ENCODE measurements at regions not wholly inside any gene's neighbourhood (a gene's known extent, or its start where the extent isn't known, plus 50 kb on each side); places are given as distances from the start of the nearest gene placed in this dataset.
"Not testable (repeated sequence)": the region's sequence is repeated elsewhere in the genome, so short reads cannot be mapped to it uniquely, and the experiment has no call there.

DNA sequence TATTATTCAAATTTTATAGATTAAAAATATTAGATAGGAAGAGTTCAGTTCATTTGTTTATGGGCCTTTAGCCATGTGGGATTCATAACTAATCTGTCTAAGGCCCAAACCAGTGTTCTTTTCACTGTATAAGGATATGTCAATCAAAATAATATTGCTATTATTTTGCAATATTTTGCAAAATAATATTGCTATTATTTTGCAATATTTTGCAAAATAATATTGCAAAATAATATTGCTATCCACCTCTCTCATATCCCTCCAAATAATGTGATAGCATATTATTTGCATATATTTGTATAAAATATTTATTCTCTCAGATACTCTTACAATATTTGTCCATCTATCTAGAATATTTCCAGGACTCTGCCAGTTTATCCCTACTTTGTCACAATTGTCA, 595.3 kb upstream of the PTCHD4 start:
- no peak for DNase-seq

DNA sequence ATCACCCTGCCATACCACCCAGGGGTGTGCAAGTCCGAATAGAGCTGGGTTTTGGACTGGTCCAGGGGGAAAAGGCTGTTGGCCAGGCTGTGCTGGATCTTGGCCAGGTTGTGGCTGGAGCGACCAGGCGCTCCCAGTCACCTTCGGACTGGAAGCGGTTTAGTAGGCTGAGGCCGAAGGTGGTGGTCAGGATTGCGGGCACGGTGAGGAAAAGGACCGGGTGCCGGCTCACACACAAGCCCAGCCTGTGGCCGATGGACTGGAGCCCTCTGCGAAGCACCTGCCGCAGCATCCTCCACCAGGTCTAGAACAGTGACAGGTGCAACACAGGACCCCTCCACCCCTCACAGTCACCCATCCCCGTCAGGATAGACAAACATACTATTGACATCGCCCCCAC, 590.6 kb upstream of the PTCHD4 start:
- DNase-seq: no peak

DNA sequence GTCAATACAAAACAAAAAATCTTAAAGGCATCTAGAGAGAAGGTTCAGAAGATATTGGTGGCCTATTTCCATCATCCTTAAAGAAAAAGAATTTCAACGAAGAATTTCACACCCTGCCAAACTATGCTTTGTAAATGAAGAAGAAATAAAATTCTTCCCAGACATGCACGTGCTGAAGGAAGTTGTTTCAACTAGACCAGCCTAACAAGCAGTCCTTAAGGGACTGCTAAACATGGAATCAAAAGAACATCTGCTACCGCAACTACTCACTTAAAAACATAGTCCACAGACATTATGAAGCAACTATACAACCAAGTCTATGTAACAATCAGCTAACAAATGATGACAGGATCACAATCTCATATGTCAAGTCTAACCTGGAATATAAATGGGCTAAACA, 584.9 kb upstream of the PTCHD4 start:
- DNase-seq: no peak

DNA sequence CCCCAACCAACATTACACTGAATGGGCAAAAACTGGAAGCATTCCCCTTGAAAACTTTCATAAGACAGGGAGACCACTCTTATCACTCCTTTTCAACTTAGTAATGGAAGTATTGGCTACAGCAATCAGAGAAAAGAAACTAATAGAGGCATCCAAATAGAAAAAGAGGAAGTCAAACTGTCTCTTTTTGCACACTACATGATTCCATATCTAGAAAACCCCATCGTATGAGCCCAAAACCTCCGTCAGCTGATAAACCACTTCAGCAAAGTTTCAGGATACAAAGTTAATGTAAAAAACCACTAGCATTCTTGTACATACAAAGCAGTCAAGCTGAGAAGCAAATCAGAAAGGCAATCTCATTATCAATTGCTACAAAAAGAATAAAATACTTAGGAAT, 580.4 kb upstream of the PTCHD4 start:
- no peak for DNase-seq

DNA sequence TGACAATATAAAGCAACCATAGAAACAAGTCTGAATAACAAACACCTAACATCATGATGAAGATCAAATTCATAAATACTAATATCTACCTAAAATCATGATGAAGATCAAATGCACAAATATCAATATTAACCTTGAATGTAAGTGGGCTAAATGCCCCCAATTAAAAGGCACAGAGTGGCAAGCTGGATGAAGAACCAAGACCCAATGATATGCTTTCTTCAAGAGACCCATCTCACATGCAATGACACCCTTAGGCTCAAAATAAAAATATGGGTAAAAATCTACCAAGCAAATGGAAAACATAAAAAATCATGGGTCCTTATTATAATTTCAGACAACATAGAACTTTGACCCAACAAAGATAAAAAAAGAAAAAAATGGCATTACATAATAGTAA, 578.5 kb upstream of the PTCHD4 start:
- DNase-seq: no peak

DNA sequence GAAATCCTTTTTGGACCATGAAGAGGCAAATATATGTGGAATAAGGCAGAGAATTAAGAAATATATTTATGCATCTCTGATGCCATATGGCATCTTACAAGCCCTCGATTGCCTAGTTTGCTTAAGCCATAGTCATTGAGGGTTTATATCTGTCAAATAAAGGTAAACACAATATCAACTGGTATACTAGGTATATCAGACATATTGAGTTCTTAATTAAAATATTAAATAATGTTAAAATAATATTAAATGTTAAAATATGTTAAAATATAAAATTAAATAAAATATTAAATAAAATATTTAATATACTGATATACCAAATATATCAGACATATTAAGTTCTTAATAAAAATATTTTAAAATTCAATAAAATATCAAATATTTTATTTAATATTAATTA, 567.4 kb upstream of the PTCHD4 start:
- no peak for DNase-seq

DNA sequence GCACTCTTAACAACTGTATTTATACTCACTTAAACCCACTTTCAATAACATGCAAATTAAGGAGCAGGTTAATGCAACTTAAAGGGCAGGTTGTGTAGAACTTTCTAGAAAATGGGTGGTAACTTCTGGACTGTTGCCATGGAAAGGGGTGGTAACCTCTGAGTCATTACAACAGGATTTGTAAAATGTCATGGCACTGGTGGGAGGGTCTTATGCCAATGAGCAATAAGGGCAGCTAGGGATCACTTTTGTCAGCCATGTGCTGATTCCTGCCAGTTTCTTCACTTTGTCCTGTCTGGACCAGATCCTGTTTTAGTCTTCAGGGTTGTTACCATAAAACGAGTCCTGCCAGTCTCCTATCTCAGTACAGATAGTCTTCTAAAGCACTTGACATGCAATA, 560.5 kb upstream of the PTCHD4 start:
- DNase-seq: no peak

DNA sequence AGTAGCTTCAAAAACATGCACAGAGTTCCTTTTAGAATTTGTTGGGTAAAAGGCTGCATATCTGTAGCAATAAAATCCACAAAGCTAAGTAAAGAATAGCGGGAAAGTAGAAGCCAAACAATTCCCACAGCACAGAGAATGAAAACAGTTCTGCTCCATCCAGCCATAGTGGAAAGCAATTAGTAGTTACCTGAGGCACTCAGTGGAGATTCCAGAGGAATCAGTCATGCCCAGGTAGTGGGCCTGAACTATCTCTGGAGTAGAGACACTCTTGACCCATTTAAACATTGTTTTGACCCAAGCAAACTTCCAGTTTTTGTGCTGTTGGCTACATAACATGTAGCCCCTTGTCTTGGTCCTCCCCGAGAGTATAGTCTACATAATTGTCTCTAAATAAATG, 559.5 kb upstream of the PTCHD4 start:
- no peak for DNase-seq

DNA sequence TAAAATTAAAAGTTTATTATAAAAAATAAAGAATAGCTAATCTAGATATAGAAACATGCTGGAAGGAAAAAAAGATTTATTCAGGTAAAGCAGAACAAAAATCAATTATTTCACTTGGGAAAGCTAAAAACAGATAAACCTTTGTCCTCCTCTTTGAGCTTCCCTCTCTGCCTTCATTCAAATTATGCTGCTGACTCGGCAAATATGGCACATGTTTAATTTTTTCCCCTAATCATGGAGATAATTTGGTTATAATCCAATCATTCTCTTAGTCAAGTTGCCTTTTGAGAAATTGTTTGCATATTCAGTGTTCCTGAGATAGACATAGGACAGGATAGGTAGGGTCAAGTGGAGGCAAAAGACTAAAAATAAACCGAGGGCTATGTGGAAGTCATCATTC, 556.8 kb upstream of the PTCHD4 start:
- no peak for DNase-seq

DNA sequence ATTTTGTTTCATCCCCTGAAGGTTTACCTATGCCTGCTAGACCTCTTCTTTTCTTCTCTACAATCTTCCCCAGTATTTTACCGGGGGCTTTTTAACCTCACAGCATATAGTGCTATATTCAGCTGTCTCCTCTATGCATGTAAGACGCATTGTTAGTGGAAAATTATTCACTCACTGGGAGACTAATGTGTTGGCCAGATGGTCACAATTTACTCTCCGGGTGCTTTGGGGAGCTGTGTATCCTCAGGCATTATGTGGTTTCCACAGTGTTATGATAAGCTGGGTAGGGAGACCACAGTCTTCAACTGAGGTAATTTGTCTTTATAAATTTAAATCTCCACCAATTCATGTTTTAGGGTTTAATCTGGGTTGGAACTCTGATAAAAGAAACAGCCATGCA, 553.8 kb upstream of the PTCHD4 start:
- DNase-seq: no peak

DNA sequence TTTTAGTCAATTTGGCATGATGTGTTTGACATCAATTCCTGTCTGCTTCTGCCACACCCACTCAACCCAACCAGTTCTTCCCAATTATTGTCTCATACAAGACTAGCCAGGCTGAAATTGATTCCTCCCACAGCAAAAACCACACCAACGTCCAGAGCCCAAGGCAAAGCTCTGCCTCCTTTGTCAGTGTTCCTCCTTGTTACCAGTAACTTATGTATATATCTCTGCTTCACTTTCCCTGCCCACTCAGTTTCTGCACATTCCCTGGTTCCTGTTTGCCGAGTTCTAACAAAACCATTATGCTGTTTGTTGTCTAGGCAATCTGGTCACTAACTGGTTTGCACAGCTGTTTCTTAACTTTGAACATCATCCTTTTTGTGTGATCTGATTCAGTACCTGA, 547.9 kb upstream of the PTCHD4 start:
- no peak for DNase-seq

DNA sequence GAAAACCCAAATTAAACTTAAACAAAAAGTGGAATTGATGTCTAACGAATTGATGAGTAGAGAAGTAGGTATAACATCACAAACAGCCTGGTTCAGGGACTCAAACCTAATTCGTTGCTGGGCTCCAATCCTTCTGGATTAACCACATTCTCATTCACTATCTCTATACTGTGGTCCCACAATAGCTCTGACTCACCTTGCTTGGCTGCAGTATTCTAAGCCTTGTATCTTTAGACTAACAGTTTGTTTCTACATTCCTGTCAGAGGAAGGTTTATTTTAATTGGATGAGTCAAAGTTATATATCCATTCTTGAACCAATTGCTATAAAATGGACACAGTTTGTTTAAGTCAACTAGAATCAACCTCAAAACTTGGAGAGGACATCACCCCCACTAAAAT, 530.5 kb upstream of the PTCHD4 start:
- no peak for DNase-seq

DNA sequence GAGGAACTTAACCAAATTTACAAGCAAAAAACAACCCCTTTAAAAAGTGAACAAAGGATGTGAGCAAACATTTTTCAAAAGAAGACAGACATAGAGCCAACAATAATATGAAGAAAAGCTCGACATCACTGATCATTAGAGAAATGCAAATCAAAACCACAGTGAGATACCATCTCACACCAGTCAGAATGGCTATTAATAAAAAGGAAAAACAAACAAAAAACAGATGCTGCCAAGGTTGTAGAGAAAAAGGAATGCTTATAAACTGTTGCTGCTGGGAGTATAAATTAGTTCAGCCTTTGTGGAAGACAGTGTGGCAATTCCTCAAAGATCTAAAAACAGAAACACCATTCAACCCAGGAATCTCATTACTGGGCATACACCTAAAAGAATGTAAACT, 527.8 kb upstream of the PTCHD4 start:
- not testable (repeated sequence) for DNase-seq

DNA sequence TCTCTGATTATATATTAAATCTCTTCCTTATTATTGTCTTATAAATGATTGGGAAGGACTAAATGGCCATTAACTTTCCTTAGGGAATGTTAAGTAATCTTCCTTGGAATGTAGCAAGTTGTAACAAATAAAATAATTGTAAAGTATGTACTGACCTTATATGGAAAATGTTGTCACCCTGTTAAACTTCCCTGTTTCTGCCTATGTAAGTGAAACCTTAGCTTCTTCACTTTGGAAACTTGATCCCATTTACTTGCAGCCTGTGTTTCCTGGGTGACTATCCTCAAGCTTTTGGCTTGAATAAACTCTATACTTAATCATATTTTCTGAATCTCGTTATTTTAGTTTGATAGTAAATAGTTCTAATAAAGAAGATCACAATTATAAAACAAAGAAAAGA, 519.5 kb upstream of the PTCHD4 start:
- DNase-seq: no peak

DNA sequence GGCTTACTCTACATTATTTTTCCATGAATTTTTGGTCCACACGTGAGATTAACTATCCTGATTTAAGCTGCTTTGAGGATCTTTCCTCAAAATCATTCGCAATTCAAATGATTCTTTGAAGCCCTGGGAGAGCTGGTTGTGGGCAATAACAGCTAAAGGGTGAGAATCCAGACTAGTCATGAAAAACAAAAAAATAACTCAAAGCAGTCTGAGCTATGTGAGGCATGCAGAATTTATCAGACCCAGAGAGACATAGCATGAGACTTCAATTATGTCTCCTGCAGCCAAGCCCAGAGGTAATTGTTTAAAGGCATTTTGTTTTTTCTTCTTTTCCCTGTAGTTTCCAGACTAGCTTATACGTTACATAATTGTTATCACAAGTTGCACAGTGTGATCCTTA, 517.3 kb upstream of the PTCHD4 start:
- DNase-seq: no peak

DNA sequence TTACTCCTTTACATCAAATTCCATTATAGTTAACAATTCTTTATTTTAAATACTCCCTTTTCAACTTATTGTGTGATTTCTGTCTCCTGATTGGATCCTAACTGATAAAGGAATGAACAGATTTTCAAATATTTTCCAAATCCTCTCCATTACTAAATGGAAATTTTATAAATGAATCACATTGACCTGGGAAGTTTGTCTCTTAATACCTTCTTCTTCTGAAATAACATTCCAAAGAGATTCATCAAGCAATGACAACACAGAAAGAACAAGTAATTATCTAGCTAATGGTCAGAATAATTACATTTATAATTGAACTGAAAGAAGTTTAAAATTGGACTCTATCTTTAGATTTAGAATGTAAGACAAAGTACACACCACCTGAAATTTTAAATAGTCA, 515.4 kb upstream of the PTCHD4 start:
- no peak for DNase-seq

DNA sequence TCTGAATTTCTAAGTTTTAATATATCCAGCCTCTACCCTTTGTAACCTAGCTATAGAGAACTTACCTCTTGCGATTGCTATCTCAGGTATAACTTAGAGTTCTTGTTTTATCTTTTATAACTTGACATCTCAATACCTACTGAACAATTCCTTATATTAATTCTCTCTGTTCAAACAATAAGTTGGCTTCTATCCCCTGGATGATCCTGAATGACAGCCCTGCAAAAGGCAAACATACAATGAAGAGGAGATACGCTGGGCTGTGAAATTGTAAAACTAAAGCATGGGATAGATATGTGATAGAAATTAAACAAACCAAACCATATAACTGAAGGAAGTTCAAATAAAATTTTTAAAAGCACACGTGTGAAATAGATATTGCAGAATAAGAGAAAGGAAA, 513.6 kb upstream of the PTCHD4 start:
- DNase-seq: no peak

DNA sequence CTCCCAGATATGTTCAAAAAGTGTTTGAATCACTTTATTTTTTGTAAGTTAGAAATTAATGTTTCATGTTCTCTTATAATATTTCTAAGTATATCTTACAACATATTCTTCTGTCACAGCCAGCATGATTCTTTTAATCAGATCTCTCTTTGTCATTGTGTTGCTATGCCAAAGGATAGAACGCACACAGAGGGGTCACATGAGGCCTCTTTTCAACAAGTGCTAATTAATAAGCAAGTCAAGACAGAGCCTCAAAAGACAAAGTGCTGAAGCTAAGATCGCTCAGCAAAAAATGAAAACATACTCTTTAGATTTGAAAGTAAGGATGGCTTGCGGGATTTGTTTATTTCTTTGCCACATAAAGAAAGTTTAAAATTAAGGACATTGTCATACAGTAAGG, 508.8 kb upstream of the PTCHD4 start:
- DNase-seq: no peak

DNA sequence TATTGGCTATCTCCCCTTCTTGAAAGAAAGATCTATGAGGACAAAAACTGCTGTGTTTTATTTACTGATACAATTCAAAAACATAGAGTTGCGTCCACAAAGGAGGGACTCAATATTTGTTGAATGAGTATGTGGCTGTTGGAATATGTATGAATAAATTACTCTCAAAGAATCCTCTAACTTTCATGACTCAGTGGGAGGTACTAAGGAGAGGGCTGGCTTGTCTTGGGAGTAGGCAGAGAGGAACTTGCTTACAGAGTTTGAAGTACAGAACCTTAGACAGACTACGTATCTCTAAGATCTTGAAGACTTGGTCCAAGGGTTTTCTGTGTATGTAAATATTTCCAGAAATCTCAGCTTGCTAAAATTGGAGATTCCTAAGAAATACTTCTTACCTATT, 504.0 kb upstream of the PTCHD4 start:
- DNase-seq: no peak

DNA sequence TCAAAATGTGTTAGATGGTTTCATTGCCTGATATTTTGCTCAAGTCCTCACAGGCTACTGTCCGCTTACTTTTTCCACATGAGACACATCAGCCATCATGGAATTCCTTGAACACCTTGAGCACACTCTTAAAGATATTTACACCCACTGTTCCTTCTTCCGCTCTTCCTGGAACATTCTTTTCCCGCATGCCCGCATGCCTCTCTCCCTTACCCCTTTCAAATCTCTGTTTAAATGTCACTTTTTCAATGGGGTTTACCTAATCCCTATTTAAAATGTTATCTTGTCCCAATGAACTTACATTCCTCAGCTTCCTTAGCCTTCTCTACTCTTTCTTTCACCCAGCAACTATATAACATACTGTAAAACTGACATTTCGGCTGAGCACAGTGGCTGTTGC, 503.3 kb upstream of the PTCHD4 start:
- DNase-seq: no peak

DNA sequence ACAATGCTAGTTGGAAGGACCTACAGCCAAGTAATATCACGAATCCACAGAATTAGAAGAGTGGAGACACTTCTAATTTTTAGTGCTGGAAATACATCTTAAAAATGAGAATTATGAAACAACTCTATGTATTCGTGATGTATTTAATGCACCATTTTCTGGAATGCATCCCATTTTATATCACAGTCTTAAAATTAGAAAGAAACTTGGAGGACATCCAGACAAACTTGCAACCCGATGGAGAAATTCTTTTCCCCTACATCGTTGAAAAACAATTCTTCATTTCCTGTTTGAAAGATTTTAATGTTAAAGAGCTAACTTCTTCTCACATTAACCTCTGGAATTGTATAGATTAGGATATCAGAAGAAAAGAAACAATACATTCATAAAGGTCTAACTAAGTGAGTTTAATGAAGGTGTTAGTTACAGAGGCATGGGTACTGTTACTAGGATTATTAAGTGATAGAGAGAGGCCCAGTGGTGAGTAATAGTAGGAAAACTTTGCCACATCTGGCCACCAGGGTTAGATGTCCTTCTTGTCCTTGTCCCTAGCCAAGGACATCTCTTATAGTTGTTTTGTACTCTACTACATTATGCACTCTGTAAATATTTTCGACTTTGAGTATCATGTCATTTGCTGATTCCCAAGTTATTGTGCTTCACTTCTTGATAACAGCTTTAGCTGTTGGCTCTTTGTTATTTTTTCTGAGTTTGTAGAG, 502.4 kb upstream of the PTCHD4 start:
- no peak for DNase-seq

DNA sequence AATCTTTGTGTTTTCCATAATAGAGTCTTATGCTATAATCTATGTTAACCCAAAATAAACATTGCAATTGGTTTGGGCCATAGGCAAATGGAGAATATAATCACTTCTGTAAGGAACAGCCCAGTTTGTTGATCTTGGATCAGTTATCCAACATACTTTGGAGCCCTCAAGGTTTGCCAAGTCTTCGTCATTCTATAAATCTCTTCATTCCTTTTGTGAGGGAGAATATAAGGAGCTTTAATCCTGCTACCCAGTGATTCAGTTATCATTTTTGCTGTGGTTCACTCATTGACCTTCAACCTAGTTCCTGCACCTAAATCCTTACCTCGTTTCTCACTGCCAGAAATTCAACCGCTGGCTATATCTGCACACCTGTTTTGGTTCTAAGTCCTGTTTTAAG, 500.3 kb upstream of the PTCHD4 start:
- DNase-seq: no peak

DNA sequence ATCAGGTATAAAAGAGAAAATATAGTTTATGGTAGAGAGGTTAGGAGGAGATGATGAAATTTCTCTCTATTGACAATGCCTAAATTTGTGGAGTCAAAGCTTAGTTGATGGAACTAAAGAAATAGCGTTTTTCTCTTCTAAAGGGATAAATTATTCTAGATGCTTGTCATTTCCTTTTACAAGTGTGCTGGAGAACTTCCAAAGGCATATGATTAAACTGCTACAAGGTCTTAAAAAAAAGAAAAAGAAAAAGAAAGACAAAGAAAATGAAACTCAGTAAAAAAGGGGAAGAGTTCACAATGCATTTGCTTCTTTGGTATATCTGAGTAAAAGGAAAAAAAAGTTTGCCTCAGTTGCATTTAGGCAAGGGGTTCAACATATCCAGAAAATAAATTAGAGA, 499.8 kb upstream of the PTCHD4 start:
- DNase-seq: no peak

DNA sequence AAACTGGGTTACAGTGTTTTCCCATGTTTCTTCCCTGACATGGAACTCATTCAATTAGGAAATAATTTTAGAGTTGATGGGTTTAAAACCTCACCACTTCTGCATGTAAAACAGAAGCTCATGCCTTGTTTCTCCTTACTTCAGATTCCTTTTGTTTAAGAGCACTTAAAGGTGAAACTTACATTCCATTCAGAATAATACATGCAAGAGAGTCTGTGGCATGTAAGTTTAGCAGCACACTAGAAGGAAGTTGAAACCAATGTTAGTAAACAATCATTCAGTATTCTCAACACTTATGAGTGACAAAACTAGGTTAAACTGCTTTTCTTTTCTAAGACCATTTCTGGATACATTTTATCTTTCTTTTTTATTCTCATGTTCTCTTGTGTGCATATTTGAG, 495.6 kb upstream of the PTCHD4 start:
- DNase-seq: no peak

DNA sequence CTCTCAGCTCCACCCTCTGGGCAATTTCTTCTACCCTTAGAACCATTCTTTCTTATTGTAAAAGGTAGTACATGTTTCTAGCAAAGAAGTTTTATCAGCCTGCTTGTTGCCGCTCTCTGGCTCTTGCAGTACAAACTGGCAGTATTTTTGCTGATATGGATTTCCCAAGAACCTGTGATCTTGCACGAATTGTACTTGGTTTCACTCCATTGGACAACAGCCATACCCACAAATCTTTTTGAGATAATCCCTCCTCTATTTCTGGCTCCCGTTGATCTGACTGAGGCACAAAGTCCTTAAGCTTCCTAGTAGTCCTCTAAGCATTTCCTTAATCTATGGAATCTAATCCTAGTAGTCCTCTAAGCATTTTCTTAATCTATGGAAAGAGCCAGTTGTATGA, 487.0 kb upstream of the PTCHD4 start:
- no peak for DNase-seq

DNA sequence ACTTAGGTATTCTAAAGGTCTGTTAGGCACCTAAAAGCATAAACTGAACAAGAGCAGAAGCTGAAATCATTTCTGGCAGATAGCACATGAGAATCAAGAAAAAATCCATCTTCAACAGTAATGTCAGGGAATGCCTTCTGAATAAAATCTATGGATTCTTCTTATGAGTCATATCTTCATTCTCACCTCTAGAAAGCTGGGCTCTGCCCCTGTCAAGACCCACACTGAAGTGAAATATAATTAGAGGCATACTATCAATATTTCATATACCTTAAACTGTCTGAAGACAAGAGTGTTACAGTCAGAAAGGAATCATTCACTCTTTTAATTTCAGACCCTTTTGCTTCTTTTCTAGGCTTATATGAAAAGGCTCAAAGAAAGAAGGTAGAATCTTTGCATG, 485.8 kb upstream of the PTCHD4 start:
- DNase-seq: no peak

Data from activated effector memory CD4-positive, alpha-beta T cell treated with anti-CD3 and anti-CD28 coated beads, Interleukin-2, amount 50 U/mL, for 16 hours (primary cell).